ENCODE measurements at regions not wholly inside any gene's neighbourhood (a gene's known extent, or its start where the extent isn't known, plus 50 kb on each side); places are given as distances from the start of the nearest gene placed in this dataset.

GRCh38 chr6:51550243-51550642 is 537.2 kb downstream of the PKHD1 start:
- CTCF ChIA-PET: no interaction called here
- TF ChIP-seq ELF4 (IDR thresholded peaks at IDR 0.05): no peak
- no peak for TF ChIP-seq FOXM1 (IDR thresholded peaks at IDR 0.05; ENCODE audit: borderline replicate concordance)
- TF ChIP-seq L3MBTL2 (conservative IDR thresholded peaks at IDR 0.05): no peak
- no peak for TF ChIP-seq SUZ12 (IDR thresholded peaks at IDR 0.05)
- TF ChIP-seq CTBP1 (IDR thresholded peaks at IDR 0.05; ENCODE audit: borderline replicate concordance): no peak
- no peak for TF ChIP-seq FOXA1 (IDR thresholded peaks at IDR 0.05)
- TF ChIP-seq ZNF384 (IDR thresholded peaks at IDR 0.05): no peak
- TF ChIP-seq PKNOX1 (IDR thresholded peaks at IDR 0.05): no peak
- TF ChIP-seq BHLHE40 (IDR thresholded peaks at IDR 0.05; ENCODE audit: borderline replicate concordance): no peak
- POLR2A ChIA-PET: no interaction called here
- no peak for DNase-seq (ENCODE audit: extremely low spot score)

DNA sequence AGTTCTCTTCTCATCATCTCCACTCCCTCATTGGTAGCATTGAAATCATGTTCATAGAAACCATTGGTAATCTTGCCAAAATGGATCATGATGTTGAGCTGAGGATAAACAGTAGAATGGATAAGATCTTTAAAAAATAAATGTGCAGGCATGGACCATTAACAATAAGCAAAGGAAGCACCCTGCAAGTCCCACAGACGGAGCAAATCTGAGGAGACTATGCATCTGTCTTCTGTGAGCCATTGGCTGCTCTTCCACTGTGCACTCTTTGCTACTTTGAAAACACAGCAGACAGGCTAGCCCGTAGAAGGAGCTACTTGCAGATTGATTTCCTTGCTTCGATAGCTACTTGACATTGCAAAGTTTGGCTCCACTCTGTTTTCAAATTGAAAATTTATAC is 535.0 kb downstream of the PKHD1 start:
- CTCF ChIA-PET: interaction anchor here (0.6 kb wide), 1 partner anchor 65 kb away, joined by 3 read pairs; no protein-coding TSS in a partner anchor
- POLR2A ChIA-PET: no interaction called here
- TF ChIP-seq LEF1 (IDR thresholded peaks at IDR 0.05; ENCODE audit: borderline replicate concordance): no peak
- no peak for DNase-seq (ENCODE audit: extremely low spot score)

GRCh38 chr6:51553246-51554015 is 534.0 kb downstream of the PKHD1 start:
- DNase-seq (ENCODE audit: extremely low spot score): no peak
- POLR2A ChIA-PET: no interaction called here
- TF ChIP-seq PKNOX1 (IDR thresholded peaks at IDR 0.05): no peak
- TF ChIP-seq FOXA1 (IDR thresholded peaks at IDR 0.05): no peak
- TF ChIP-seq FOXK2 (IDR thresholded peaks at IDR 0.05): no peak
- no peak for TF ChIP-seq ZNF384 (IDR thresholded peaks at IDR 0.05)
- TF ChIP-seq L3MBTL2 (conservative IDR thresholded peaks at IDR 0.05): no peak
- no peak for TF ChIP-seq ELF4 (IDR thresholded peaks at IDR 0.05)
- no peak for TF ChIP-seq ARNT (IDR thresholded peaks at IDR 0.05)
- TF ChIP-seq NFRKB (IDR thresholded peaks at IDR 0.05): no peak
- no peak for TF ChIP-seq HDGF (IDR thresholded peaks at IDR 0.05; ENCODE audit: borderline replicate concordance)
- no peak for TF ChIP-seq TARDBP (IDR thresholded peaks at IDR 0.05)
- no peak for TF ChIP-seq SUZ12 (IDR thresholded peaks at IDR 0.05)
- TF ChIP-seq BHLHE40 (IDR thresholded peaks at IDR 0.05; ENCODE audit: borderline replicate concordance): no peak
- TF ChIP-seq CTBP1 (IDR thresholded peaks at IDR 0.05; ENCODE audit: borderline replicate concordance): no peak
- no peak for TF ChIP-seq LEF1 (IDR thresholded peaks at IDR 0.05; ENCODE audit: borderline replicate concordance)
- no peak for TF ChIP-seq FOXM1 (IDR thresholded peaks at IDR 0.05; ENCODE audit: borderline replicate concordance)
- CTCF ChIA-PET: interaction anchor here (0.6 kb wide), 1 partner anchor 64 kb away, joined by 3 read pairs; no protein-coding TSS in a partner anchor

DNA sequence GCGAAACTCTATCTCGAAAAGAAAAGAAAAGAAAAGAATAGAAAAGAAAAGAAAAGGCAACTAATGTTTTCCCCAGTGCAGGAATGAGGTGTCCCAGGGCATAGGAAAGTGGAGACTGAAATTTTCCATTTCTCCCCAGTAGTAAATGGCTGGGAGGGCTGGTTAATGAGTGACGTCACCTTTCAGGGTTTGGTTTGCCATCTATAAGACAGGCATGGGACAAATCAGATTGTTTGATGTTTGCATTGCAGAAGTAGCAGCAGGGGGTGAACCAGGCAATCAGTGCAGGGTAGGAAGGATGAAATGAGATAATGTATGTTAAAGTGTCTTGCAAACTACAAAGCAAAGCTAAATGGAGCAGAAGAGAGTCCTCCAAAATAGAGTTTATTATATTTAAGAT is 533.4 kb downstream of the PKHD1 start:
- no peak for TF ChIP-seq CTBP1 (IDR thresholded peaks at IDR 0.05; ENCODE audit: borderline replicate concordance)
- no peak for TF ChIP-seq BHLHE40 (IDR thresholded peaks at IDR 0.05; ENCODE audit: borderline replicate concordance)
- TF ChIP-seq TARDBP (IDR thresholded peaks at IDR 0.05): no peak
- no peak for TF ChIP-seq ARNT (IDR thresholded peaks at IDR 0.05)
- TF ChIP-seq FOXM1 (IDR thresholded peaks at IDR 0.05; ENCODE audit: borderline replicate concordance): no peak
- no peak for TF ChIP-seq LEF1 (IDR thresholded peaks at IDR 0.05; ENCODE audit: borderline replicate concordance)
- no peak for TF ChIP-seq FOXA1 (IDR thresholded peaks at IDR 0.05)
- no peak for TF ChIP-seq ZNF384 (IDR thresholded peaks at IDR 0.05)
- no peak for TF ChIP-seq PKNOX1 (IDR thresholded peaks at IDR 0.05)
- no peak for TF ChIP-seq L3MBTL2 (conservative IDR thresholded peaks at IDR 0.05)
- TF ChIP-seq NFRKB (IDR thresholded peaks at IDR 0.05): no peak
- TF ChIP-seq ELF4 (IDR thresholded peaks at IDR 0.05): no peak
- TF ChIP-seq SP1 (IDR thresholded peaks at IDR 0.05): no peak
- CTCF ChIA-PET: no interaction called here
- no peak for DNase-seq (ENCODE audit: extremely low spot score)
- POLR2A ChIA-PET: no interaction called here

DNA sequence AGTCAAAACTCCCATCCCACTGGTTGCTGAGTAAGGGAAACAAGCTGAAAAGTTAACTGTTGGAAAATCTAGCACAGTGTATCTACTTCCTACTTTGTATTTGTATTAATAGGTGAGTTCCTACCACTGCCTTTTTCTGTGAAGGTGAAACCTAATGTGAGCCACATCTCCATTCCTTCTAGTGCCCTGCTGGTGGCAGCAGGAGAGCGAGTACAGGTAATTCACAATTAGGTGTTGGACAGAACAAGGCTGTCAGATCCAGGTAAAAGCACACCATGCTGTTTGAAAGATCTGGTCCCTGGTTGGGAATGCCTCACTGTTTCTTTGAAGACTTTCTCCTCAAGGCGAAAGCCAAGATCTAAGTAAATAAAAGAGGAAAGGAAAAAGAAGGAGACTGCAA is 528.4 kb downstream of the PKHD1 start:
- POLR2A ChIA-PET: no interaction called here
- no peak for DNase-seq (ENCODE audit: extremely low spot score)
- TF ChIP-seq ELF4 (IDR thresholded peaks at IDR 0.05): no peak
- CTCF ChIA-PET: no interaction called here

DNA sequence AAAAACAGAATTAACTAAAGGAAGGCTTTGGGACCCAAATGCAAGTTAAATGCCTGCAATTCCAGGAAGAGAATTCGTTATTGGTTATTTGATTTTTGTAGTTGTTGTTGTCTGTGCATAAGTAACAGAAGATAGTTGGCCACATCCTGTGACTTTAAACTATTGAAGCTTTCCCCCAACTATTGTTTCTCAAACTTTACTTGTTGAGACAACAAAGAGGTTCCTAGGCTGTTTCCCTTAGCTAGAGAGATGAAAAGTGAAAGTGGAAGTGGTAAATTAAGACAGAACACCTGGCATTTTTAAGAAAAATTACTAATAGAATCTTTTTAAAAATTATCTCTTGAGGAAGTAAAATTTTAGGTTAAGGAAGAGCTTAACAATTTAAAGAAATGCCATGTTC is 525.2 kb downstream of the PKHD1 start:
- no peak for DNase-seq (ENCODE audit: extremely low spot score)
- TF ChIP-seq HDGF (IDR thresholded peaks at IDR 0.05; ENCODE audit: borderline replicate concordance) (no peak), FOXK2 (IDR thresholded peaks at IDR 0.05) (no peak), PKNOX1 (IDR thresholded peaks at IDR 0.05) (no peak), ELF4 (IDR thresholded peaks at IDR 0.05) (no peak), SUZ12 (IDR thresholded peaks at IDR 0.05) (no peak), ARNT (IDR thresholded peaks at IDR 0.05) (no peak)
- ChIA-PET POLR2A (no interaction called here), CTCF (no interaction called here)
